Pulmonary artery endothelial cell (primary cell): ENCODE measurements at regions not wholly inside any gene's neighbourhood (a gene's known extent, or its start where the extent isn't known, plus 50 kb on each side); places are given as distances from the start of the nearest gene placed in this dataset.

ENCODE experiments used
- DNase-seq: peaks from one replicate; pipeline ENCODE4 v3.0.0-alpha.2; 2011; ENCODE audit warnings: low read depth, low spot score

DNA sequence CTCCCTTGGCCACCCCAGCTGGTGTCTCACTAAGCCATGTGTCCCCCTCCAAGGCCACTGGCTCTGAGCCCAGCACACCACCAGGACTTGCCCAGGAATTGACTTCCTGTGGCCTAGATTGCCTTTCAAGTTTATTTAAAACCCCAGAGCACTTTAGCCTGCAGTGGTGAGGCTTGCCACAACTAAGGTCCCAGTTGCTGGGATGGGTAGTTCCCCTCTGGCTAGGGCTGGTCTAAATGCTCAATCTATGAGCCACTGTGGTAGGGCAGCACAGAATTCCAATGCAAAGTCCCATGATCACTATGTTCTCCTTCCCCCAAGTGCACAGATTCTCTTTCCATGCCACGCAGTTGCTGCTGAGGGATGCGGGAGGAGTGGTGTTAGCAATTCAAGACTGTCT, 61.1 kb upstream of the HCCS start:
- DNase-seq: no peak

DNA sequence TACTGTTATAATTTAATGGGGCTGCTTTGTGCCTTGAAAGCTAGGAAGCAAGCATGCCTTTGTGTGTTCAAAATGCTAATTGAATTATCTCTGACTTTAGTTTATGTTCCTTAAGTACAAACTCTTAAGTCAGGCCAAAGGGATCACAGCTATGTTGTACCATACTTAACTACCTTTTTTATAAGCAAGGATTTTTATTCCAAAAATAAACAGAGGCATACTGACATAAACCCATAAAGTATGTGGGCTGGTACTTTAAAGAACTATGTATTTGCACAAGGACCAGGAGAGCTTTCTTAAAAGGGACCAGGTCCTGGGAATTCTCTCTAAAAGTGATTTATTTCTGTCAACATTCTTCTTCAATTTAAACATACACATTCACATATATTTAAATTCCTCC, 57.8 kb upstream of the HCCS start:
- DNase-seq: no peak

DNA sequence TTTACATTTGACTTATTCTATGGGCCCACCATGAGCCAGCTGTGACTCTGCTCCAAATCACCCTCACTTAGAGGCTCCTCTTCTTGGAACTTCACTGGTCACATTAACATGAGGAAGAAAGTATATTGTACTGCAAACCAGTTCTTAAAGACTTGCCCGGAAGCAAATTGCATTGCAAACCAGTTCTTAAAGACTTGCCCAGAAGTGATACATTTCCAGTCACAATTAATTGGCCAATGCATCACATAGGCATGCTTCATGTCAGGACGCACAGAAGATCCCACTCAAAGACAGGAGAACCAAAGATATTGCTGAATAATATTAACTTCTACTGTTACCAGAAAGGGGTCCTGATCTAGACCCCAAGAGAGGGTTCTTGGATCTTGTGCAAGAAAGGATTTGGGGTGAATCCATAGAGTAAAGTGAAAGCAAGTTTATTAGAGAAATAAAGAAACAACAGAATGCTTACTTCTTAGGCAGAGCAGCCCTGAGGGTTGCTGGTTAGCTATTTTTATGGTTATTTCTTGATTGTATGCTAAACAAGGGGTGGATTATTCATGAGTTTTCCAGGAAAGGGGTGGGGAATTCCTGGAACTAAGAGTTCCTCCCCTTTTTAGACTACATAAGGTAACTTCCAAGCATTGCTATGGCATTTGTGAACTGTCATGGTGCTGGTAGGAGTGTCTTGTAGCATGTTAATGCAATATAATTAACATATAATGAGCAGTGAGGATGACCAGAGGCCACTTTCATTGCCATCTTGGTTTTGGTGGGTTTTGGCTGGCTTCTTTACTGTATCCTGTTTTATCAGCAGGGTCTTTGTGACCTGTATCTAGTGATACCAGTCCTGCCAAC, 54.6 kb upstream of the HCCS start:
- DNase-seq: no peak

DNA sequence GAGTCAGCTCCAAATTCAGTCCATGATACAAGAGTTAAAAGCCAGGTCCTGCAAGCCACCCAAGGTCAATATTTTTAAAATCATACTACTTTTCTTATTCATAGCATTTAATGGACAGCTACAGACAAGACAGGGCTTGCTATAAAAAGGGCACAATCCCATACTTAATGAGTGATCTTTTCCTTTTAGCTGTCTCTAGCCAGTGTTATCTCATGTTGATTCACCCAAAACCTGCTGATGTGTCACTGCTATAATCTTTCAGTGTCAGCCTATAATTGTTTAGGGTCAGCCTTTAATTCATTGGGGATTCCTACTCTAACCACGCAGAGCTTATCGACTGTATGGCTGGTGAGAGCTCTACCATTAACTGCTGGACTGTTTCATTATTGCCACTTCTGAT, 51.2 kb upstream of the HCCS start:
- DNase-seq: no peak
